ENCODE measurements at regions not wholly inside any gene's neighbourhood (a gene's known extent, or its start where the extent isn't known, plus 50 kb on each side); places are given as distances from the start of the nearest gene placed in this dataset.

DNA sequence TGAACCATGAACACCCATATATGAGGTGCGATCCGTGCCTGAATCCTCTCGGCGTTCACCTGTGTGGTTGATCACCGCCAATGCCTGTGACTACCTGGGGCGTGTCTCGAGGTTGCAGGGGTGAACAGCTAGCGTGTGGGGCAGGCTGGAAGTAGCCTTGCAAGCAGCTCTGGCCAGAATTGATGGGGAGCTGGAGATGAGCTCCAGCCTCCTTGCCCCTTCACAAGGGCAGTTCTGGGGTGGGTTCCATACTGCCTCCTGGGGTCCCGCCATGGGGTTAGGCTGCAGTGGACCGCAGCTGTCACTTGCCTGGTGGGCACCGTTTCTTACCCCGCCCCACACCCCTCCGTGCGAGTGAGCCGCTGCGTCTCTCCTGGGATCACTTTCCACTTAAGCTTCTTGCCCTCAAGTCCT, 154.5 kb upstream of the SOX1 start:
- TF ChIP-seq, protein P1, sequence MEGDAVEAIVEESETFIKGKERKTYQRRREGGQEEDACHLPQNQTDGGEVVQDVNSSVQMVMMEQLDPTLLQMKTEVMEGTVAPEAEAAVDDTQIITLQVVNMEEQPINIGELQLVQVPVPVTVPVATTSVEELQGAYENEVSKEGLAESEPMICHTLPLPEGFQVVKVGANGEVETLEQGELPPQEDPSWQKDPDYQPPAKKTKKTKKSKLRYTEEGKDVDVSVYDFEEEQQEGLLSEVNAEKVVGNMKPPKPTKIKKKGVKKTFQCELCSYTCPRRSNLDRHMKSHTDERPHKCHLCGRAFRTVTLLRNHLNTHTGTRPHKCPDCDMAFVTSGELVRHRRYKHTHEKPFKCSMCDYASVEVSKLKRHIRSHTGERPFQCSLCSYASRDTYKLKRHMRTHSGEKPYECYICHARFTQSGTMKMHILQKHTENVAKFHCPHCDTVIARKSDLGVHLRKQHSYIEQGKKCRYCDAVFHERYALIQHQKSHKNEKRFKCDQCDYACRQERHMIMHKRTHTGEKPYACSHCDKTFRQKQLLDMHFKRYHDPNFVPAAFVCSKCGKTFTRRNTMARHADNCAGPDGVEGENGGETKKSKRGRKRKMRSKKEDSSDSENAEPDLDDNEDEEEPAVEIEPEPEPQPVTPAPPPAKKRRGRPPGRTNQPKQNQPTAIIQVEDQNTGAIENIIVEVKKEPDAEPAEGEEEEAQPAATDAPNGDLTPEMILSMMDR (IDR thresholded peaks at IDR 0.05), result no peak
- ATAC-seq (no peak), DNase-seq (no peak)
- no peak overlapping the region for H3K4me3 ChIP-seq
- H3K36me3 ChIP-seq (ENCODE audit: insufficient read depth in 1 of 2, low read depth in 1 of 2), result no peaks in the 10 kb centered on the region
- no peaks in the 10 kb centered on the region for H3K9me3 ChIP-seq
- no peaks in the 10 kb centered on the region for H3K27me3 ChIP-seq (ENCODE audit: insufficient read depth in 3 of 3, low read length in 2 of 3)
- H3K27ac ChIP-seq, result no peak overlapping the region
- 90 to 92% (median 92%) methylated on average over 16 of the region's 16 CpGs for WGBS, 3 donors
- no peaks in the 10 kb centered on the region for H3K4me1 ChIP-seq
- intact Hi-C loops (cut with DNase I), result no loop called here

DNA sequence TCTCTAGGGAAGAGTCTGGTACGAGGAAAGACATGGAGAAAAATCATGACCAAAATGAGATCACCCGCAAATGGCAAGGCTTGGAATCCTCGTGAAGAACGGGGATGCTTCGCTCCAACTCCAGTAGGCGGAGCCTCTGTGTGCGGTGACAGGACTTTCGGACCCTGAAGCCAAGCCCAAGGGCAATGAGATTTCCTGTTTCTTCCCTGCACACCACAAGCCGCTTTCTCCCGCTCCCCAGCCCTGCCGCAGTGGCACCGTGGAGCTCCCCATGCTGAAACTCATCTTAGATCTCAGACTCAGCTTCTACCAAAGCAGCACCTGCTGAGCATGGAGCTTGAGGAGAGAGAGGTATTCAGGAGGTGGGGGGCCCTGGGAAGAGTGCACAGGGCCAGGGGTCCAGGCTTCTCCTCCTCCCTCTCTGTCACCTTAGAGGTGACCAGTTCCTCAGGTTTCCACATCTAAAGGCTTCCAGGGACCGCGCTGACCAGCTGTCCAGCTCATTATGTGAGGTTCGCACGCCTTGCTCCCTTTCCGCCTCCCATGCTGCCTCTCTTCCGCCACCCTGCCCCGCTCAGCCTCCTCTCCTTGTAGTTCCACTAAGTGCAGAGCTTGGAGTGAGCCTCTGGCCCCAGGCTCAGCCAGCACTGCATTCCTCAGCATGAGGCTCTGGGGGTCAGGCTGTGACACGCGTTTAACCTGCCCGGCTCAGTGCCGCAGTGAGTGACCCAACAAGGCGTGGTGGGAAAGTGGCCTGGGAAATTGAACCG, 153.8 kb upstream of the SOX1 start:
- TF ChIP-seq, protein P1 (IDR thresholded peaks at IDR 0.05), result no peak
- Histone ChIP-seq H3K4me3 (no peak overlapping the region), H3K4me1 (no peaks in the 10 kb centered on the region), H3K27me3 (ENCODE audit: insufficient read depth in 3 of 3, low read length in 2 of 3) (no peaks in the 10 kb centered on the region), H3K36me3 (ENCODE audit: insufficient read depth in 1 of 2, low read depth in 1 of 2) (no peaks in the 10 kb centered on the region), H3K9me3 (no peaks in the 10 kb centered on the region), H3K27ac (no peak overlapping the region)
- DNase-seq, result no peak
- intact Hi-C loops (cut with DNase I), result no loop called here
- ATAC-seq, result no peak
- 45 to 52% (median 46%) methylated on average over 25 of the region's 25 CpGs for WGBS, 3 donors

DNA sequence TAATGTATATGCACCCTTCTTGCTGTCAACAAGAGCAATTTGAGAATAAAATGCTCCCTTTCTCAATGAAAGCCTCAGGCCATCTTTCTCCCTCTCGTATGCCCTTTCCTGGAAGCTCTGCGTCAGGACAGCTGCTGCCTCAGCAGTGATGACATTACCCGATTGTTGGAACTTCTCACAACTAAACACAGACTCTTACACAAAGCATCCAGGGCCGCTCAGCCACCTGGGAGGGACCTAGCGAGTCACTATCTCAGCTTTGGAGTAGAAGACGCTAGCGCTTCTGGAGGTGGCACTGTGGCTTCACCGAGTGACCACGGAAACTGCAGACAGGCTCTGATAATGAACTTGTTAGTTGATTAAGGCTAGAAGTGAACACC, 153.2 kb upstream of the SOX1 start:
- Histone ChIP-seq H3K4me3 (no peak overlapping the region), H3K4me1 (no peaks in the 10 kb centered on the region), H3K27me3 (ENCODE audit: insufficient read depth in 3 of 3, low read length in 2 of 3) (no peaks in the 10 kb centered on the region), H3K27ac (no peak overlapping the region), H3K36me3 (ENCODE audit: insufficient read depth in 1 of 2, low read depth in 1 of 2) (no peaks in the 10 kb centered on the region), H3K9me3 (no peaks in the 10 kb centered on the region)
- TF ChIP-seq, protein P1 (IDR thresholded peaks at IDR 0.05), result no peak
- ATAC-seq, result no peak
- intact Hi-C loops (cut with DNase I), result no loop called here
- DNase-seq, result no peak
- WGBS, 3 donors, result 53 to 55% (median 54%) methylated on average over 9 of the region's 9 CpGs

DNA sequence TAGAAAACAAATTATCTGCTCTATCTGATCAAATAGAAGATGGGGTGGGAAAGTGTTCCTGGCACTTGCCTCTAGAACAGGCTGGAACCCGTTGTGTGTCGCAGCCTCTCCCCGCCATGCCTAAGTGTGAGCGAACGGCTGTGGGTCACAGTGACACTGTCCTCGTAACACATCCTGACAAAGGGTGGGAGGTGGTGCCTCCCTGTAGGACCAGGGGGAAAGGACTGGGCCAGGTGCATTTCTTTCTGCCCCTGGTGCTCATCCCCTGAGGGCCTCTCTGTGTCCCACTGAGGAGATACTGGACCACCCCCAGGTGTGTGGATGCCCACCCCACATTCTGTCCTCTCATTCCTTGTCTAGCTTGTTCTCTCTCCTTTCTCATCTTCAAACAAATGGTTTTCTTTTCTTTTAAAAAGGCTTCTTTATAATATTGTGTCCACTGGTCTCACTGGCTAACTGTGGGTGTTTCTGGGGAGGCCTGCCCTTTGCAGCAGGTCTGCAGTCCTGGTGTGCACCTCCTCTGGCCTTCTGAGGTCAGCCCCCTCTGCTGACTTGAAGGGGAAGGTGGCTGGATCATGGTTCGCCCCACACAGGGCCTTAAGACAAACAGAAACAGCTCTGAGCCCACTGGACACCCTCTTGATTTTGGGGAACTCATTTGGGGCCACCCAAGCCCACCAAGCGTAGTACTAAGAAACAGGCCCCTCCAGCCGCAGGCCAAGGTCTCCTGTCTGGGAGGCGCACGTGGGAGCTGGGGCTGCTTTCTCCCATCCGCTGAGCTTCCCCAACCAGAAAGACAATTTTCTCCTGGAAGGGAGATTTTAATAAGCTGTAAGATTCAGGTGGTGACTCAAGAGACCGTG, 152.5 kb upstream of the SOX1 start:
- TF ChIP-seq, protein P1 (IDR thresholded peaks at IDR 0.05), result no peak
- ATAC-seq, result no peak
- Histone ChIP-seq H3K27ac (no peak overlapping the region), H3K4me1 (no peaks in the 10 kb centered on the region), H3K36me3 (ENCODE audit: insufficient read depth in 1 of 2, low read depth in 1 of 2) (no peaks in the 10 kb centered on the region), H3K9me3 (no peaks in the 10 kb centered on the region), H3K4me3 (no peak overlapping the region), H3K27me3 (ENCODE audit: insufficient read depth in 3 of 3, low read length in 2 of 3) (no peaks in the 10 kb centered on the region)
- intact Hi-C loops (cut with DNase I), result no loop called here
- 85 to 90% (median 87%) methylated on average over 13 of the region's 13 CpGs for WGBS, 3 donors
- DNase-seq, result no peak
